ENCODE measurements at regions not wholly inside any gene's neighbourhood (a gene's known extent, or its start where the extent isn't known, plus 50 kb on each side); places are given as distances from the start of the nearest gene placed in this dataset.
"Not testable (repeated sequence)": the region's sequence is repeated elsewhere in the genome, so short reads cannot be mapped to it uniquely, and the experiment has no call there.

DNA sequence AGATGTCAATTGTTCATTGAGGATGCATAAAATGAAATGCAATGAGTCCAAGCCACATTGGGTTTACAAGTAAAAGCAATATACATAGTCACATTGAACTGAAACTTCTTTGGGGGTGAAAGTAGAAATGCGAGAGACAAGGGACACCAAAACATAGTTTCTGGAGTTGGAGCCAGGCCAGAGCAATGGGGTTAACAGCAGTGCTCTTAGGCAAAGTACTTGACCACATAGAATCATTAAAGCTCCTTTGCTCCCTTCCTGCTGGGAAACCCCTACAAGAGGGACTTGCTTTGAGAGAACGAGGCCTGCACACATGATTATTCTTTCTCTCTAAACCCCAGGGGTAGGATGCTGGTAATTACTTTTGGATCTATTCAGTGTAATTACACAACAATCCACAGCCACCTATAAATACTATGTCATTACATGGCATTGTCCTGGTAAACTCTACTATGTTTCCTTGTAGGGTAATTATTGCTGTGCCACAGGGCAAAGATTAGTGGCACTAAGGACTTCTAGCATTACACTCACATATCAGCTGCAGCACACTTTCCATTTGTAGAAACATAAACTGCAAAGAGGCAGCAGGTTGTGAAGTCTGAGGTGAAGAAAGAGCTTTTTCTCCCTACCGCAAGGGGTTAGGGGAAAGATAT, 421.6 kb upstream of the PBX1 start:
- no peak for DNase-seq (ENCODE audit: low spot score)

DNA sequence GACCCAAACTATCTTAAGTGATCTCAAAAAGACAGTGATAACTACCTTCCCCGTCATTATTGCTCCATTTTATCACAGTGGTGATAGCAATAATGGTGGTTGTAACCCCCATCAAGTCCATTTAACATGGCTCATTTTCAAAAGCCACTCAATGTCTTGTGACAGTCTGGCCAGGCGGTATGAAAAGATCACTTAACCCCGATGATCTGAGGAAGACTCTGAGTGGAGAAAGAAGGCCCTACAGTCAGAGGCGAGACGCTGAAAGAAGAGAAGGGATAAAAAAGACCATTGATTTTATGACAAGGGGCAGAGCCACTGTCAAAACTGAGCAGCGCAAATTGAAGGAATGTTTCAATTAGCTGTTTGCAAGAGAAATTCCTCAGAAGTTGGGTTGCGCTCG, 417.2 kb upstream of the PBX1 start:
- DNase-seq (ENCODE audit: low spot score): no peak

DNA sequence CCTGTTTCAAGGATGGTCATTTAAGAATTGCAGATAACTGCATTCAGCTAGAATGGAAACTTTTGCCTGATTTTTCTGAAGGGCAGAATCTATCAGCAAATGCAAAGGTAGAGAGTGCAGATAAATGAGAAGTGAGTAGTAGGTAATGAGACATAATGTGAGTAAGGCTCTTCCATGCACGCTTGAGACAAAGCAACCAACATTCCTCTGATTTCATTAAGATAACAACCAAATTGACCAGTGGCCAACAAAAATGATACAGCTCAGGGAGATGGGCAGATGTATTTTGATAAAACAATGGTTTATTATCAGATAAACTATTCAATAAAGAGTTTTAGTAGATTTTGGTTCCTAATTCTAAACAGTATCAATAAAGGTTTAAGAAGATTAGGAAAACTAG, 404.4 kb upstream of the PBX1 start:
- DNase-seq (ENCODE audit: low spot score): no peak

DNA sequence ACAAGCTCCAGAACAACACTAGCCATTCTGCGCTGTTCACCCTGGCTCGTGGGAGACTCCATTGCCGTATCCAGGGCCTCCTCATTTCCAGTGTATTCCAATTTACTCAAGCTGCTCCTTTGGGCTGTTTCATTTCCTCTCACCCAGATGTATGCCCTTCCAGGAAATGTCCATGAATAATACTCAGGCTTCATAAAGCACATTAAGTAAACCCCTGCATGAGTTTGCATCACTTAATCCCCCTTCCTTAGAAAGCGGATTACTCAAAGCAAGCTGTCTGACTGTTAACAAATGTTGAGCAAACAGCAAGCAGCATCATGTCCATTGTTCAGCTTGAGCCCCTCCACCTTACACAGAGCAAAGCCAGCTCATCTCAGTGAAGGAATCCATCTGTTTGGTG, 403.6 kb upstream of the PBX1 start:
- peak; percentile 77 for DNase-seq (ENCODE audit: low spot score)

DNA sequence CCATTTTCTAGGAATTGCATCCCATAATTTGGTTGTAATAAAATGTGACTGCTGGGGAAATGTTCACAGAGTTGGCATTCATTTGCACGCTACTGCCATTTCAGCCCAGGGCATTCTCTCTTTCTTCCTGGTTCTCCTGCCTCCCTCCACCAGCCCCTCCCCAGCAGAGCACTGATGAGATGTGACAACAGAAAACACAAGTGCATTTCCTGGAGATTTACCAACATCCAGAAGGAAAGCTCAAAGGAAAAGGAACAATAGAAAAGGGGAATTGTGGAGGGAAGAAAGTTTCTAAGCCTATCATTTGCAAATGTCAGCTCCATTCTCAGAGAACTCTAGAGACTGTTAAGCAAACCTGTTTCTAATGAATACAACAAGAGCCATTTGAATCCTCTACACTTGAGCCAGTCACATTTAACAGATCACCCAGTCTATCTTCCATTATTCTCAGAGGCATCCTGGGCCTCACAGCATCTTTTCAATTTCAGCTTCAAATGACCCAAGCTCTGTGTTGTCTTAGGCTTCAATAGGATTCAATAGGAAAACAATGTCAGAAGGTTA, 395.6 kb upstream of the PBX1 start:
- no peak for DNase-seq (ENCODE audit: low spot score)

DNA sequence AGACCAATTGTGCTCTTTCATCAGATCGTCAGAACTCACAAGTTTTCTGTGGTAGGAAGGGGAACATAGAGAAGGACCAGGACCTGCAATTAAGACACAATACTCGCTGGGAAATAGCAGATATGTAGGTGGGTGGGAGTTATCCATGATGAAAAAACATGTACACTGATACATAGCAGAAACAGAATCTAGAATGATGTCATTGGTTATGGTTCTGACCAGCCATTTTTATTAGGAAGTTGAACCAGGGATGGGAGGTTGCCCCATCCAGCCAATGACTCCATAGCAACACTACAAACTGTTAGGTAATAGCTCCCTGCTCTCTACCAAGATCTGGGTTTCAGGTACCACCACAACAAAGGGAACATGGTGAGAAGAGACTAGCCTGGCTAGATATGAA, 393.5 kb upstream of the PBX1 start:
- DNase-seq (ENCODE audit: low spot score): no peak

DNA sequence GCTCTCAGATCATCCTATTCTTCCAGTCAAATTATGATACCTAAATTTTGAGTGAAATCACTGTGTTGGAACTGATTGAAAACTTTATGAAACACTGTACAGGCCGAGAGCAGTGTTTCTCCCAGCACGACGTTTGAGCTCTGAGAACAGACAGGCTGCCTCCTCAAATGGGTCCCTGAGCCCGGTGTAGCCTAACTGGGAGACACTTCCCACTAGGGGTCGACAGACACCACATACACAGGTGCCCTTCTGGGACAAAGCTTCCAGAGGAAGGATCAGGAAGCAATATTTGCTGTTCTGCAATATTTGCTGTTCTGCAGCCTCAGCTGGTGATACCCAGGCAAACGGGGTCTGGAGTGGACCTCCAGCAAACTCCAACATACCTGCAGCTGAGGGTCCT, 392.5 kb upstream of the PBX1 start:
- DNase-seq (ENCODE audit: low spot score): not testable (repeated sequence)

DNA sequence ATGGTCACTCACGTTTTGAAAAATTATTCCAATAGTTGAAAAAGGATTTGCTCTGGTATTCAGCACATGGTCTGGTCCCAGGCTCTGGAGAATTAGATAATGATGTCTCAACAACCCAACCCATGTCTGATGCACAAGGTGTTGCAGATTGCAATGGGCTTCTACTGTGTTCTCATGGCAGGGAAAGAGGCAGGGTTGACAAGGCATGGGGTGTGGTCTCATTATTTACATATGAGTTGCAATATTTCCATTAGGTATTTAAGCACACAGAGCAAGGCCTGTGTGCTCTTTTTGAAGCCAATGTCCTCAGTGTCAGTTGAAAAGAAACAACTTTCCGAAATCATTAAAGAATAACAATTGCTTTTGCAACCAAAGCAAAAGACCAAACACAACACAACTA, 381.9 kb upstream of the PBX1 start:
- no peak for DNase-seq (ENCODE audit: low spot score)

DNA sequence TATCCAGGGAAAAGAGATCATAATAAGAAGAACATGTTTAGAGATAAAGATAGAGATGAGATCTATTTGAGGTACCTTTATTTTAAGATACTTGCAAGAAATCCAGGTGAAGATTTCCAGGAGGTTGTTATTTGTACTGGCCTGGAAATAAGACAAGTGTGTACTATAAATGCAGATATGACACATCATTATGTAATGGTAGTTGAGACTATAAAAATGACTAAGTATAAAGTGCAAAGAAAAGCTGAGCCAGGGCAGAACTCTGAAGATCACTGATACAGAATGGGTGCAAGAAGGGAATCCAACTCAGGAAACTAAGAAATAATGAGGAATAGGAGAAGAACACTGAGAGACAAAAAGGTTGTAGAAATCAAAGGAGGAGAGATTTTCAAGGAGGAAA, 378.2 kb upstream of the PBX1 start:
- no peak for DNase-seq (ENCODE audit: low spot score)

DNA sequence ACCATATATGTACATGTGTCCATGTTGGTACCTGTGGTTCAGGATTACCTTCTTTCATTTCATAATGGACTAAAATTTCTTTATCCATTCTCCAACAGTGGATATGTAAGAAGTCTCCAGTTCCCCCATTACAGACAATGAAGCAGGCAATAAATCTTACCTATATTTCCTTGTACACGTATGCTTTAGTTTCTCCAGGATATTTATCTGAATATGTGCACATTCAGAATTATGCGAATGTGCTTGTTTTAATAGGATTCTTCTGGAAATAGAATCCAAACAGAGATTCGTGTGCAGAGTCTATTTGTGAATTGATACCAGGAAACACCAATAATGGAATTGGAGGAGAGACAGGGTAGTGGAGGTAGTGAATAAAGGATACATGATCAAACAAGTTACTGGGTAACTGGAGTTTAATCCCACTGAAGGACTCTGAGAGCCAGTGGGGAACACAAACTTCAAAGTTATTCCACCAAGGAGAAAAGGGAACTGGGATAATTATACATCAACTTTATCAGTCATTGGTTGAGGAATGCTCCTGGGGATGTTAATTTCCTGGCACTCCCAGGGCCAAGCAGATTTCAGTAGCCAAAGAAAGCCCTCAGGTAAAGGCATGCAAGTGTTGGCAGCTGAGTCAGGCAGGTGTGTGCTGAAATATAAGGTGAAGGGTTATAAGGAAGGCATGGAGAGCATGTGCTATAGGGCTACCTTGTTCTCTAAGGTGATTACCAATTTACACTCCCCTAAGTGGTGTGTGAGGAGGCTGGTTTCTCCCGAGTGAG, 374.9 kb upstream of the PBX1 start:
- DNase-seq (ENCODE audit: low spot score): no peak

DNA sequence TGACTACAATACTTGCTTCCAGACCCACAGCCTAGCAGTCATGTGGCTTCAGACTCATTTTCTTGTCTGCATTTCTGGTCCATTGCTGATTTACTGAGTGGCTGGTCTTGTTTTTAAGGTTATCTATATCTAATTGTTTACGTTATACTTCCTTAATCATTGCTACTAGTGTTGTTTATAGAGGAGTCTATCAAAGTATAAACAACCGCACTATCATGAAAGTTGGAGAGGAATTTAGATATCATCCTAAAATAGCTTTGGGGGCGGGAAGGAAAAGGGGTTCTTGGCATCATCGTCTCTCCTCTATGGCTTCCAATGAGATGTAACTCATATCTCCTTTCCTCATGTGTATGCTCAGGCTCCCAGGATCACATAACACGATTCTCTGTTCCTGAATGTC, 372.1 kb upstream of the PBX1 start:
- DNase-seq (ENCODE audit: low spot score): no peak

DNA sequence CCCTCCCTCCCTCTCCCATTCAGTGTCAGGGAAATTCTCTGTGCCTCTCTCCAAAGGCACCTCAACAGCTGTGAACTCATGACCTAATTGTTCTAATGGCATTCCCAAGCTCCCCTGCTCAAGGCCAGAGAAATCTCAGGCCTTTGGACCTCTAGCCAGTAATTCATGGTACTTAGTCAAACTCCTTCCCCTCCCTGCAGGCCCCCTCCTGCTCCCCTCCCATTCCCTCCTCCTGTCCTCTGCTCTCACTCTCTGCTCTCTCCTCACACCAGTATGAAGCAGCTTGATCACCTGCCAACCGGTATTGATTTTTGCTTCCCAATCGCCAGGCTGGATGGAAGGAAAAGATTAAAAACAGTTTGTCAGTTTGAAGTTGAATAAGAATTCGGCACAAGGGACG, 370.5 kb upstream of the PBX1 start:
- DNase-seq (ENCODE audit: low spot score): no peak

DNA sequence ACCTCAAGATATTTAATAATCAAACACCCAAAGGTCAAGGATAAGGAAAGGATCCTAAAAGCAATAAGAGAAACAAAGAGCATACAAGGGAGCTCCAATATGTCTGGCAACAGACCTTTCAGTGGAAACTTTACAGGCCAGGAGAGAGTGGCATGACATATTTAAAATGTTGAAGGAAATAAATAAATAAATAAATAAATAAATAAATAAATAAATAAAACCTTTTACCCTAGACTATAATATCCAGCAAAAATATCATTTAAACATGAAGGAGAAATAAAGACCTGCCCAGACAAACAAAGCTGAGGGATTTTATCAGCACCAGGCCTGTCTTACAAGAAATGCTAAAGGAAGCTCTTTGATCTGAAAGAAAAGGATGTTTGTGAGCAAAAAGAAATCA, 367.8 kb upstream of the PBX1 start:
- DNase-seq (ENCODE audit: low spot score): no peak

DNA sequence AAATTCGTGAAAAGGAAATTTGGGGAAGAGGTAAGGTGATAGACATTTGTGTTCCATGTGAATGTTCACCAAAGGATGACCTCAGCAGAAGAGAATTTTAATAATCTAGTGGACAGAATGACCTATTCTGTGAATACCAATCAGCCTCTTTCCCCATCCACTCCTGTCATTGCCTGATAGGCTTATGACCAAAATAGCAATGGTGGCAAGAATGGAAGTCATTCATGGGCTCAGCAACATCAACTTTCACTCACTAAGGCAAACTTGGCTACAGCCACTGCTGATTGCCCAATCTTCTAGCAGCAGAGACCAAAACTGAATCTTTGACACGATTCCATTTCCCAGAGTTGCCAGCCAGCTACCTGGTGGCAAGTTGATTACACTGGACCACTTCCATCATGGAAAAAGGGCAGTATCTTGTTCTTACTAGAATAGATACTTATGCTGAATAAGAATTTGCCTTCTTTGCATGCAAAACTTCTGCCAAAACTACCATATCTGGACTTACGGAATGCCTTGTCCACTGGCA, 348.7 kb upstream of the PBX1 start:
- no peak for DNase-seq (ENCODE audit: low spot score)

DNA sequence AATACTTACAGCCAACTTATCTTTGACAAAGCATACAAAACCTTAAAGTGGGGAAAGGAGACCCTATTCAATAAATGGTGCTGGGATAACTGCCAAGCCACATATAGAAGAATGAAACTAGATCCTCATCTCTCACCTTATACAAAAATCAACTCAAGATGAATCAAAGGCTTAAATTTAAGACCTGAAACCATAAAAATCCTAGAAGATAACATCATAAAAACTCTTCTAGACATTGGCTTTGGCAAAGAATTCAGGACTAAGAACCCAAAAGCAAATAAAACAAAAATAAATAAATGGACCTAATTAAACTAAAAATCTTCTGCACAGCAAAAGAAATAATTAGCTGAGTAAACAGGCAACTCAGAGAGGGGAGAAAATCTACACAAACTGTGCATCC, 335.6 kb upstream of the PBX1 start:
- no peak for DNase-seq (ENCODE audit: low spot score)

DNA sequence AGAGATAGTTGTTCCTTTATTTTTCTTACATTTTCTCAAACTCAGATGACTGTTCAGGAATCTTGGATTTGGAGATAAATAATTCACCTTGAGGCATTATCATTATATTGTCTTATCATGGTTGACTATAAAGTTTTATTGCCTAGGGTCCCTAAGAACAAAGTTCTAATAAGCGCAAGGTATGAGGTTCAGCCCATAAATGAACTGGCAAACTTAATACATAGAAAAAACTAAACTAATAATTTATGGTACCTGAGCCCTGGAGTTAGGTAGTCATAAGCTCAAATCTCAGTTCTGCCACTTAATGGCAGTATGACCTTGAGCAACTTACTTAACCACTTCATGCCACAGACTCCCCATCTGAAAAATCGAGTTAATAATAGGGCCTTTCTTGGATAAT, 334.0 kb upstream of the PBX1 start:
- no peak for DNase-seq (ENCODE audit: low spot score)

DNA sequence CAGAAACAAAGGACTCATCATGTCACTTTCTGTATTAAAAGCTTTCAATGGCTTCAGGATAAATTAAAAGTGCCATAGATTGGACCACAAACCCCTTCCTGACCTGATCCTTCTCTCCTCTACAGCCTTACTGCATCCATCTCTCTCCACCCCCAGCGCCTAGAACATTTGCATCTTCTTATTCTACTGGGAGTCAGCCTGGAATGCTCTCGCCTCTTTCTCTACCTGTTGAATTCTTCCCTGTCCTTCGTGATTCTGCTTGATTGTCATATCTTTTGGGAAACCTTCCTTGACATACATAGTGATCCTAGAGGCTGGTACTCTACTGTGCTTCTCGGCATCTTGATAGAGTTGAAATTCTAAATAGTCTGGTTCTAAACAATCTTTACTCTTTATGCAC, 332.0 kb upstream of the PBX1 start:
- DNase-seq (ENCODE audit: low spot score): no peak

DNA sequence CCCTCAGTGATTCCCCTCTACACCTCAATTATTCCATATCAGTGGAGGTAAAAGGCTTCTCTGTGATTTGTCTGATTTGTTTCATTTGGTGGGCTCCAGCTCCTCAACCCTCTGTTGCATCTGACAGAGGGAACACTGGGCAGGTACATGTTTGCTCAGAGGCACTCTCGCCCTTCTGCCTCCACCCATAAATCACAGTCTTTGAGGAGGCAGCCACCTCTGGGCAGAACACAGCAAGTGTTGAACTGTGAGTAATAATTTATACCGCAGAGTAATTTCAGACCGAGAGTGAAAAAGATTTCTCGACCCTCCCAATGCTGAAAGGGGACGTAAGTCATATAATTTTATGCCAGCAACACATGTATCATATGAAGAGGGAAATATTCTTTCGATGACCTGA, 330.1 kb upstream of the PBX1 start:
- DNase-seq (ENCODE audit: low spot score): no peak

DNA sequence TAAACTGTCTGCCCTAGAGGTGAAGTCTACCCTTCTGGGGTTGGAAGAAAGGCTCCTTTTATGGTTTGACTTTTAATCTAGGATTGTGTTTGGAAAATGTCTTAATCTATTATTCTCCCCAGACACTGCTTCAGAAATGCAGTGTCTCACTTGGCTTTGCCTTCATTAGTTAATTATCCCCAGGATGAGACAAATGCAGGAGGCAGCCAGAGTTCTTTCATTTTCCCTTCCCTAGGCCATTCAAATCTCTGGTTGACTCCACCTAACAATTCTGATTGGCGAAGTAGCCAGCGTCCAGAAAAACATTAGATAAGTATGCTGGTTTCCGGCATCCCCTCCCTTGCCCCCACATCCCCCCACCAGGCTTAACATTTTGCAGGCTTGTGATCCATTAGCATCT, 325.8 kb upstream of the PBX1 start:
- no peak for DNase-seq (ENCODE audit: low spot score)

DNA sequence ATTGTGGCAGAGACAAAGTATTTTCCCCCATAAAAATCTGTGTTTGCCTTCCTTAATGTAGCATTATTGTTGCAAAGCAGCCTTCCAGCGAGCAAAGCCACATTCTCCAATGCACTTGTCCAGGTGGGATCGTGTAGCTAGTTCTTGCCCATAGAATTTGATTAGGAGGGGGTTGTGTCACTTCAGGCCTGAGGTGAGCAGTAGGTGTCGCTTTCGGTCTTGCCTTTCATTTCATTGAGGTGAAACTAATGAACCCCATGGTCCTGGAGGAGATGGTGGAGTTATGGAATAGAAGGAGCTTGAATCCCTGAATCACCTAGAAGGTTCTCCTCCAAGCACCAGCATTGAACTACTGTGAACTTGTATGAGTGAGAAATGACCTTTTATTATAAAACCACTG, 318.9 kb upstream of the PBX1 start:
- no peak for DNase-seq (ENCODE audit: low spot score)

DNA sequence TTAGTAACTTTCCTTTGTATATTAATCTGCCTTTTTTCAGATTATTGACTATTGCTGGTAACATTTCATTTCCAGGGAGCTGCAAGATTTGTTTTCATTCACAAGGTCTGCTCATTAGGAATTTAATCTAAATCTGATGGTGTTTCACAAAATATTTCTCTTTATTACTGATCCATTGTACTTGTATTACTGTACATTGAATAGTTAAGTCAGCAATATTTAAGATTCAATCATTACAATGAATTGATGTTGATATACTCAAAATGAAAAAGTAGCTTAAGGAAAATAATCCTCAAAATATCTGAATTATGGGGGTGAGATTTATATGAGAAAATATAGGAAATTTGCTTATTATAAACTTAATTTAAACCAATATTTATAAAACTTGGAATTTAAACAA, 308.6 kb upstream of the PBX1 start:
- DNase-seq (ENCODE audit: low spot score): no peak

DNA sequence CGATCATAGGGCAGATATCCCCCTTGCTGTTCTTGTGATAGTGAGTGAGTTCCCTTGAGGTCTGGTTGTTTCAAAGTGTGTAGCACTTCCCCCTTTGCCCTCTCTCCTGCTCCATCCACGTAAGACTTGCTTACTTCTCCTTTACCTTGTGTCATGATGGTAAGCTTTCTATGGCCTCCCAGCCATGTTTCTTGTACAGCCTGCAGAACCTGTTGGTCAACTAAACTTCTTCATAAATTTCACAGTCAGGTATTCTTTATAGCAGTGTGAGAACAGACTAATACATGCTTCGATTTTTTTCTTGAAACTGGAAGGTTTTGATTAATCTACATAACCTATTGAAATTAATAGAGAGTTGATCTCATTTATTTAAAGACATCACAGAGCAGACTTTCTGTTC, 302.5 kb upstream of the PBX1 start:
- DNase-seq (ENCODE audit: low spot score): peak; percentile 40

DNA sequence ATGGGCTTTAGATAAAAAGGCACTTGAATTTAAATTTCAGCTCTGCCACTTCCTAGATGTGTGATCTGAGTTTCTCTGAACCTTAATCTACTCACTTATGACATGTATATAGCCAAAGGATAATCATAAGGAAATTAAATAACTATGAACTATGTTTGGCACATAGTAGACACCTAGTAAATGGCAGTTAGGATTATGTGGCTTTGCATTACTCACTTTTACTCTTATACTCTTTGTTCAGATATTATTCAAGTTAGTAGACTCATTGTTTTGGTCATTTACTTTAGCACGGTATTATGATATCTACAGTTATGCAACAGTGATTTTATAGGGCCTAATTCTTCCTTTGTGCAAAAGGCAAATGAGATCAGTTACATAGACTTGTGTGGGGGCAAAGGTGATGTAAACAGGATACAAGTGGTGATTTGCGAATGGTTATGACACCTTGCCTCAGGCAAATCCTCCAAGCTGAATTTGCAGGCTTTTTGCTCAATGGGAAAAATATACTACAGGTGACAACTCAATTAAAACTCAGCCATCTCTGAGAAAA, 297.2 kb upstream of the PBX1 start:
- DNase-seq (ENCODE audit: low spot score): no peak

Data from umbilical cord (tissue), 1 donor.